OCI-M1 (cell line): ENCODE measurements at regions not wholly inside any gene's neighbourhood (a gene's known extent, or its start where the extent isn't known, plus 50 kb on each side); places are given as distances from the start of the nearest gene placed in this dataset.
"Not testable (repeated sequence)": the region's sequence is repeated elsewhere in the genome, so short reads cannot be mapped to it uniquely, and the experiment has no call there.

ENCODE experiments used
- DNase-seq: peaks from one replicate; lab custom pipeline; 2025; lab: John Stamatoyannopoulos, UW

DNA sequence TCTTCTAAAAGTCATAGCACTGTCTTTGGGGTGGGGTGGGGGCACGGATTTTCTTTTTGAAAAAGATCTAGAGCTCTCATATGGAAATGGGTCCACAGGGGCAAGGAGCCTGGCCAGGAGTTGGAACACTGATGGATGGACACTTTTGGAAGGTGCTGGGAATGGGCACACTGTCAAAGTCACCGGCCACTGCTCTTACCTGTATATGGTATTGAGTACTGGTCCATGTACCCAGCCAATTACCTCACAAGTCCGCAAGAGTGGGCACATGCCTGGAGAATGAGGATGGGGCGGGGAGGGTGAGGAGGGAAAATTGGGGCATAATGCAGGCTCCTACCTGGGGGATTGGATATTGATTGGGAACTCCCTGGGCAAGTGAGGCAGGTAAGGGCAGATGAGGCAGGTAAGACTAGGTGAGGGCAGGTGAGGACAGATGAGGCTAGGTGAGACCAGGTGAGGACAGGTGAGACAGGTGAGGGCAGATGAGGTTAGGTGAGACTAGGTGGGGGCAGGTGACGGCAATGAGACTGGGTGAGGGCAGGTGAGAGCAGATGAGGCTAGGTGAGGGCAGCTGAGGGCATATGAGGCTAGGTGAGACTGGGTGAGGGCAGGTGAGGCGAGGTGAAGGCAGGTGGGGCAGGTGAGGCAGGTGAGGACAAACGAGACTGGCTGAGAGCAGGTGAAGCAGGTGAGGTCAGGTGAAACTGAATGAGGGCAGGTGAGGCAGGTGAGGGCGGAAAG lies 167.9 kb downstream of the NRN1 start:
- no peak for DNase-seq

DNA sequence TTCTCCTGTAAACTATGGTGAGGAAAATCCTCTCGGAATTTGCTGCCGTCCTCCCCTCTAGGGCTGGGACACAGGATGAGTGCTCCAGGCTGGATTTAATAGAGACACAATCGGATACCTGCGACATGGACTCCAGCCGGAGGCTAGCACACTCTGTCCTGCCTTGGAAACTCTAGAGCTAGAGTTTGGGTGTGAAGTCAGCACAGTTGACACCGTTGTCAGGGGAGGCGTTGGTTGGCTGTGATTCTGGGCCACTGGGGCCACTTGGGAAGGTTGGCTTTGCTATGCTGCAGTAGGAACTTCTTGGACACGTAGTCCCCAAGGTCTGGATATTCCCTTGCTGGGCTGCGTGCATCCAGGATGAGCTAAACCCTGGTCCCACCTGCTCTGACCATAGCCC lies 169.4 kb downstream of the NRN1 start:
- DNase-seq: no peak

DNA sequence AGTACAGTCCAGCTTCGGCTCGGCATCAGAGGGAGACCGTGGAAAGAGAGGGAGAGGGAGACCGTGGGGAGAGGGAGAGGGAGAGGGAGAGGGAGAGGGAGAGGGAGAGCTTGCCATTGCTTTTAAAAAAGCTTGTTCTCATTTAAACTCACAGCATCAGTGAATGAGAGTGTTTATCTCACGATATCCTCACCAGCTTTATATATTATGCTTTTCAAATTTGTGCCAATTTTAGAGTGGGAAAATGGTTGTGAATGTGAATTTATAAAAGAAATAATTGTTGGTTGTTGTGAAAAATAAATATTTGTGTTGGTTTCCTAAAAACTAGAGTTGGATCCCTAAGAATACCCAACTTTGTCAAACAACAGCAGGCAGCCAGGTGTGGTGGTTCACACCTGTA lies 170.1 kb downstream of the NRN1 start:
- not testable (repeated sequence) for DNase-seq

DNA sequence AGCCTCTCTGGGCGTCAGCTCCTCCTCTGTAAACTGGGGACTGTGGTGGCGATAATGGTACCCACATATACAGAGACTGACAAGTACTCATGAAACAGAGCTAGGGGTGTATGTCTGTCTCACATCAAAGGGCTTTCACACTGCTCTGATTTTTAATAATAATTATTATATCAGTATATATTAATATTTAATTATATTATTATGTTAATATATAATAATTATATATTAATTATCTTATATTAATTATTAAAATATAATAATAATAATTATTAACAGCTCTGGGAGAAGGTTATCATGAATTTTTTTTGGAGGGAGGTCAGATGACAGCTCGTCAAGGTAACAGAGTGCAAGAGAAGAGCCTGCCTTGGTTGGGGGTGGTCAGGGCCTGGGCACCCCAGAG lies 173.6 kb downstream of the NRN1 start:
- DNase-seq: no peak

DNA sequence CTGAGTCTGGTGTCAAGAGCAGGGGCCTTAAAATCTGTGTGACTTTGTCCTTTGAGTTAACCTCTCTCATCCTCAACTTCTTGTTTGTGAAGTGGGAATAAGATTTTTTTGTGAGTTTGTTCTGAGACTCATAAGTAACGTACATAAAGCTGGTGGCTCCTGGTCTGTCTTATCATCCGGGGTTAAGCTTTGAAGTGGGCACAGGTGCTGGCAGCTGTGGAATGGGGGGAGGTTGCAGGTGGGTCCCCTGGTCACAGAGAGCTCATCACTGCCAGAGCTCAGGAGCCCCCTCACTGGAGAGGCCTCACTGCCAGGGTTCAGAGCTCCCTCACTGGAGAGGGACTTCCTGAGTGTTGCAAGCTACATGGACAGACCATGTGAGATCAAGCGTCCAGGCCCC lies 174.1 kb downstream of the NRN1 start:
- no peak for DNase-seq

DNA sequence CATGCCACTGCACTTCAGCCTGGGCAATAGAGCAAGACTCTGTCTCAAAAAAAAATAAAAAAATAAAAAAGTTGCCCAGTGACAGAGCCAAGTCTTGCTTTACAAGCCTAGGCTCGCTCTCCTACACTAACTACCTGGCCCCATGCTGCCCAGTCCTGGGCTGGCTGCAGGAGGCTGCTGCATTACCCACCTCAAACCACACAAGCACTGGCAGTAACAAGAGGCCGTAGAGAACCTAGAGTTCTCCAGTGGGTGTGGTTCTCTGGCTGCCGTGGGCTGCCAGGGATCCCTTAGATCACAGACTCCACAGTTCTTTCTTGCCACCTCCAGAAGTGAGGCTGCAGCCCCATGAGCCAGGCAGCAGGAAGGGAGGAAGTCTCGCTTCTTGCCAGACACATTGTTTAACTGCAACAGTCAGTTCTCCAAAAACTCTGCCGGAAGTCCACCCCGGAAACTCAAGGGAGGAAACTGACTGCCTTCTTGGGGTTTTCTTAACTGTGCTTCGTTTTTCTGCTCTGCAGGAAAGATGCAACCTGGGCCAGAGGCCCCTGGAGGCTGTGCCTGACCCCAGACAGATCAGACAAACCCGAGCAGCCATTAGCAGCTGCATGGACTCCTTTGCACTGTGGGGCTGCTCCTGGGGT lies 175.4 kb downstream of the NRN1 start:
- DNase-seq: not testable (repeated sequence)

DNA sequence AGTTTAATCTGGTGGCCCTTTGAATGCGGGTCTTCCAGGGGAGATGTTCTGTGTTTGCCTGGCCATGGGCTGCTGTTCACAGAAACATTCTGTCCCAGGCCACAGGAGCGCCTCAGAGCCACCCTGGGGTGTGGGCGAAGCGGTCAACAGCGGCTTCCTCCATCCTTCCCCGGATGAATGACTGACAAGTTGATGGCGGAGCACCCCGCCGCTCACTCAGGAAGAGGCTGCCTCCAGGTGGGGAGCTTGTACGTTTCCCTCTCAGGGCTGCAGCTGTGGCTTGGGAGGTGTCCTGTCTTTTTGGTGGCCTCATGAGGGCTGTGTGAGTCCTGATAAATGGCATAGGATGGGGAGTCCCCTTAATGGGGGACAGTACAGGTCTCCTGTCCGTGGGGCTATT lies 178.4 kb downstream of the NRN1 start:
- DNase-seq: no peak

DNA sequence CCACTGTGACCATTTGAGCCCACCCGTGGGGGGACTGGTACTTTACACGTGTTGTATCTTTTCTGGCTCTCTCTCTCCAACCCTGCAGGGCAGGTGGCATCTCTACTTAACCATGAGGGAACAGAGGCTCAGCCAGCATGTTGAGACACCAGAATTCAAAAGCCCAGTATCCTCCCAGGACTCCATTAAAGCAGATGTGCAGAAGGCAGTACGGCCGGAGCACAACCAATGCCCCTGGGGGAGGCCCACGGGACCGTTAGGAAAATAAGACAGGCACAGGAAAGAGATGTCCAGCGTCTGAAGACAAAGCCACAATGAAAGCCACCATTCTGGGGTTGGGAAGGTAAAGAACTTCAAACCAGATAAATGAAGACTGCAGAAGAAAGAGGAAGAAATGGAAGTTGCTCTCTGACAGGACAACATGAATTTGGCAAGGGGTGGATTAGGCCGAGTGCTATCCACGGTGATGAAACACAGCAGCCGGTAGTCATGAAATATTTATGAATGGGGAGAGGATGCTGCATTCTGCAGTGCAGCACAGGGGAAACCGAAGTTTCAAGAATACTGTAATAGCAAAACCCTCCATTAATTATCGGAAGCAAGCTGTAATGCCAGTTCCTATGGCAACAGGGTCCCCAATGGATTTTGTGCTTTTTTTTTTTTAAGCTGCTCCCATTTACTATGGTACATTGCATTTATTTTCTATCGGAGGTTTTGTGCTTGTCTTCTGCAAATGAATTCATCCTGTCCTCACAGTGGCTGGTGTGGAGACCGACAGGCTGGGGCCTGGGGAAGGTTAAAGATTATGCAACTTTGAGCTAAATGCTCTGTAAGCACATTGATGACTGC lies 179.4 kb downstream of the NRN1 start:
- DNase-seq: no peak

DNA sequence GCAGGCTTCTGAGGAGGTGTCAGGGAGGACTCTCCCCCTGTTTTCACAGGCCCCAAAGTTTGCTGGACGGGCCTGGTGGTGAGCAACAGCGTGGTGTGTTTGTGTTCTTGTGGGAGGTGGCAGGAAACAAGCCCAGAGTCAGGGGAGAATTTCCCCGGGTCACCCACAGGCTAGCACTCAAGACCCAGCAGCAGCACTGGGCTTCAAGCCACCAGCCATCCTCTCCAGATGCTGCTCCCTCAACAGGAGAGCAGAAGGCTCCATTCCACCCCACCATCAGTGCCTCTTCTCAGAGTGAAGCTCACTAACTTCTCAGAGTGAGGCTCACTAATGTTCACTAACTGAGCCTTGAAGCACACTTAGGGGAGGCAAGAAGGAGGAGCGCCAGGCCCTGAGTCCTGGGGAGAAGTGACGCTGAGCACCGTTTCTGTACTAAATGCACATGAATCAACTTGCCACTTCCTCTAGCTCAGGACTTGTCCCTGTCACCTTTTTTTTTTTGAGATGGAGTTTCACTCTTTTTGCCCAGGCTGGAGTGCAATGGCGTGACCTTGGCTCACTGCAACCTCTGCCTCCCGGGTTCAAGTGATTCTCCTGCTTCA lies 182.2 kb downstream of the NRN1 start:
- DNase-seq: not testable (repeated sequence)
